HG02588 (cell line): ENCODE measurements at regions not wholly inside any gene's neighbourhood (a gene's known extent, or its start where the extent isn't known, plus 50 kb on each side); places are given as distances from the start of the nearest gene placed in this dataset.

ENCODE experiments used
- ATAC-seq: cut with Tn5 transposase; IDR thresholded peaks from one replicate; pipeline ENCODE4 v1.9.1; 2021; ENCODE audit warnings: mild to moderate bottlenecking, moderate library complexity; ENCODE audit not compliant: unreplicated experiment

DNA sequence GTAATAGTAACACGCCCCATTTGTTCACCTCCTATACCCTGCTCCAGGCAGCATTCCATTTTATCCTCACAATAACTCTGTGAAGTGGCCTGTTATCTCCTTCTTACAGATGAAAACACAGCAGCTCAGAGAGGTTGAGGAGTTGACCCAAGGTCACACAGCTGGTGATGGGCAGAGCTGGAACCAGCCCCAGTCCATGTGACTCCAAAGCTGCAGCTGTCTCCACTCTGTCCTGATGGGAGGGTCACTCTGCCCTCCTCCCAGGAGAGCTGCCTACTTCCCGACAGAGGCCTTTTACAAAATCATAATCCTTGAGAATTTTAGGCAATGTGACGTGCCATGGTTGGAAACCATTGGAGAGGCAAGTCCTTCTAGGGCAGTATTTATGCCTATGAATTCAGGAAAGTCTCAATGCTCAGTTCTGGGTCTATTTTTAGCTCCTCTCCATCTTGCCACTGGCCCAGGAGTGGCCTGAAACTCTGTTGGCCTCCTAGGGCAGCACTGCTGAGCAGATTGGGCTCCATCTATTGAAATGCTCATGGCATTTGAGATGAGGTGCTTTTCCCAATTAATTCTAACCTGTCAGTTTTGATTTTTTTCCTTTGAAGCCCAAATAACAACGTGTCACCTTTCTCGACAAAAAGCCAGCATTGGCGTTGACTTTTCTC lies 50.1 kb upstream of the KCNK12 start:
- no peak for ATAC-seq
